HepG2 (cell line): ENCODE measurements at regions not wholly inside any gene's neighbourhood (a gene's known extent, or its start where the extent isn't known, plus 50 kb on each side); places are given as distances from the start of the nearest gene placed in this dataset.

Source experiments
- ATAC-seq: fragments of 200-7000 bp; cut with Tn5 transposase; 3 replicates; pipeline ENCODE4 v1.9.1; 2020; ENCODE audit warnings: mild to moderate bottlenecking, moderate library complexity
- BruUV-seq: library from RNA; stranded (reverse); fragments of 400-500 nt; replicated peaks from 2 replicates; lab custom pipeline; 2021; lab: Mats Ljungman, UMichigan
- CTCF ChIA-PET: fragments of 300-600 bp; formaldehyde crosslinking; extraction: SDS; loops from one replicate; lab custom pipeline; 2021; ENCODE audit warnings: low total read pairs, inconsistent platforms, low intra/inter-chr PET ratio; lab: Yijun Ruan, JAX
- POLR2A ChIA-PET: fragments of 350-600 bp; sonication (Branson Sonifier 250); formaldehyde crosslinking; loops from one replicate; lab custom pipeline; 2020; ENCODE audit warnings: antibody characterized with exemption, inconsistent platforms; lab: Yijun Ruan, JAX
- DNase-seq: peaks from one replicate; pipeline ENCODE4 v3.0.0-alpha.2; 2015; ENCODE audit warnings: low spot score
- FAIRE-seq: peaks from 3 replicates; lab custom pipeline; 2011; peaks lifted over from hg19 to GRCh38; lab: Jason Lieb, UNC
- H2AFZ ChIP-seq: one replicate; pipeline ENCODE4 v1.6.1; 2011; ENCODE audit warnings: low read length, inconsistent platforms
- H3K27ac ChIP-seq: fragments of 300-600 bp; 3 replicates; pipeline ENCODE4 v1.8.0; 2011; ENCODE audit warnings: mixed run types, mild to moderate bottlenecking, mixed read lengths, low read length, inconsistent platforms; ENCODE audit not compliant: insufficient read depth; ENCODE audit errors: extremely low read length
- H3K27me3 ChIP-seq, 2 experiments: fragments of 200-600 bp in 1 of 2; 2 replicates in 1 of 2; 3 replicates in 1 of 2; pipeline versions ENCODE4 v1.6.0 to v1.8.0; 2011; ENCODE audit warnings: low read length in 2 of 2, mild to moderate bottlenecking in 2 of 2, moderate library complexity in 2 of 2, inconsistent platforms in 1 of 2; ENCODE audit not compliant: insufficient read depth in 2 of 2, control insufficient read depth in 1 of 2
- H3K36me3 ChIP-seq, 2 experiments: fragments of 200-600 bp in 1 of 2; replicated peaks in 1 of 2; 2 replicates in 1 of 2; 3 replicates in 1 of 2; pipeline versions ENCODE4 v1.5.1 to v1.8.0; 2011; ENCODE audit warnings: low read length in 2 of 2, inconsistent platforms in 1 of 2; ENCODE audit not compliant: insufficient read depth in 2 of 2, control insufficient read depth in 1 of 2
- H3K4me1 ChIP-seq: 2 replicates; pipeline ENCODE4 v1.5.1; 2012; ENCODE audit warnings: low read length, inconsistent platforms; ENCODE audit not compliant: insufficient read depth
- H3K4me2 ChIP-seq: 2 replicates; pipeline ENCODE4 v1.6.0; 2011; ENCODE audit warnings: low read depth, low read length, inconsistent platforms
- H3K4me3 ChIP-seq, 3 experiments: fragments of 200-600 bp in 1 of 3; sonication (generic), shearing (Covaris generic) in 1 of 3; replicated peaks in 1 of 3; 2 replicates each; pipeline ENCODE4 v1.5.1; 2011 to 2016; ENCODE audit warnings: low read length in 3 of 3, inconsistent platforms in 2 of 3, low read depth in 2 of 3, mild to moderate bottlenecking in 2 of 3, control low read depth in 1 of 3, mixed read lengths in 1 of 3; ENCODE audit not compliant: insufficient read depth in 1 of 3
- H3K79me2 ChIP-seq: one replicate; pipeline ENCODE4 v1.6.1; 2011; ENCODE audit warnings: low read length, inconsistent platforms; ENCODE audit not compliant: insufficient read depth
- H3K9ac ChIP-seq: 2 replicates; pipeline ENCODE4 v1.6.0; 2011; ENCODE audit warnings: mild to moderate bottlenecking, low read depth, low read length, inconsistent platforms; ENCODE audit not compliant: insufficient read depth
- H3K9me3 ChIP-seq: 2 replicates; pipeline ENCODE4 v1.5.1; 2012; ENCODE audit warnings: mild to moderate bottlenecking, low read length
- H4K20me1 ChIP-seq: 2 replicates; pipeline ENCODE4 v1.6.0; 2011; ENCODE audit warnings: inconsistent platforms, mild to moderate bottlenecking, low read length, moderate library complexity; ENCODE audit not compliant: insufficient read depth
- CAMTA2 ChIP-seq: sonication (generic); formaldehyde crosslinking; IDR thresholded peaks from 2 replicates; pipeline ENCODE4 v1.4.0; 2020; ENCODE audit warnings: mild to moderate bottlenecking, missing genetic modification reagents, borderline replicate concordance
- DBP ChIP-seq: sonication (generic); formaldehyde crosslinking; IDR thresholded peaks from 2 replicates; pipeline ENCODE4 v1.4.0; 2020; ENCODE audit warnings: missing genetic modification reagents; ENCODE audit errors: not compliant biosample characterization
- KLF12 ChIP-seq: sonication (generic); formaldehyde crosslinking; IDR thresholded peaks from 2 replicates; pipeline ENCODE4 v1.4.0; 2020; ENCODE audit warnings: missing genetic modification reagents, borderline replicate concordance
- MTF2 ChIP-seq: sonication (generic); formaldehyde crosslinking; IDR thresholded peaks from 2 replicates; pipeline ENCODE4 v1.5.0; 2020; ENCODE audit warnings: missing genetic modification reagents, borderline replicate concordance
- PATZ1 ChIP-seq: sonication (generic); formaldehyde crosslinking; IDR thresholded peaks from 2 replicates; pipeline ENCODE4 v1.4.0; 2020; ENCODE audit warnings: missing genetic modification reagents
- PRDM4 ChIP-seq: sonication (generic); formaldehyde crosslinking; IDR thresholded peaks from 2 replicates; pipeline ENCODE4 v1.9.0; 2021; ENCODE audit warnings: missing genetic modification reagents, borderline replicate concordance
- SIN3A ChIP-seq: IDR thresholded peaks from 2 replicates; pipeline ENCODE4 v1.6.1; 2011; ENCODE audit warnings: low read depth, mild to moderate bottlenecking, control low read depth, low read length, borderline replicate concordance
- SP5 ChIP-seq: IDR thresholded peaks from 2 replicates; pipeline ENCODE4 v1.6.1; 2016; ENCODE audit warnings: low read depth, borderline replicate concordance
- TAF1 ChIP-seq: sonication (generic); formaldehyde crosslinking; IDR thresholded peaks from 2 replicates; pipeline ENCODE4 v1.4.0; 2020; ENCODE audit warnings: missing genetic modification reagents
- ZMAT5 ChIP-seq: sonication (generic); formaldehyde crosslinking; IDR thresholded peaks from 2 replicates; pipeline ENCODE4 v1.5.0; 2020; ENCODE audit warnings: mild to moderate bottlenecking, low read depth, missing genetic modification reagents, borderline replicate concordance
- ZNF256 ChIP-seq: sonication (generic); formaldehyde crosslinking; conservative IDR thresholded peaks from 2 replicates; pipeline ENCODE4 v1.4.0; 2020; ENCODE audit warnings: missing genetic modification reagents
- ZNF276 ChIP-seq: sonication (generic); formaldehyde crosslinking; IDR thresholded peaks from 2 replicates; pipeline ENCODE4 v1.4.0; 2020; ENCODE audit warnings: mild to moderate bottlenecking, low read depth, missing genetic modification reagents
- ZNF430 ChIP-seq: sonication (generic); formaldehyde crosslinking; IDR thresholded peaks from 2 replicates; pipeline ENCODE4 v1.9.0; 2021; ENCODE audit warnings: mild to moderate bottlenecking, missing genetic modification reagents
- ZNF747 ChIP-seq: sonication (generic); formaldehyde crosslinking; IDR thresholded peaks from 2 replicates; pipeline ENCODE4 v1.8.1; 2023; ENCODE audit warnings: missing genetic modification reagents, mild to moderate bottlenecking, borderline replicate concordance
- WGBS: methylation state at CpG from one replicate; pipeline ENCODE4 v1.1.6; 2017; ENCODE audit warnings: low lambda C conversion rate; 5-methylcytosine and 5-hydroxymethylcytosine counted together
- in situ Hi-C: cut with HindIII; loops from 2 replicates; pipeline ENCODE4 v1.10.0; 2017; ENCODE audit warnings: low pct_unique_long_range_greater_than_20kb; ENCODE audit not compliant: extremely low pct_ligation_motif_present
- intact Hi-C: fragments of 100-400 bp; cut with micrococcal nuclease; formaldehyde crosslinking; loops from one replicate; pipeline ENCODE4 v1.10.0; 2022; ENCODE audit not compliant: unreplicated experiment

- no peak for DNase-seq
- WGBS, result 5% methylated on average over 2 of the region's 2 CpGs
- in situ Hi-C loops, result loop anchor here (5.0 kb wide), 1 partner anchor 204 kb away; the partner anchor contains the start of gene TNPO1
These were observed 106.3 kb upstream of the ZNF366 start for GRCh38 chr5:72613515-72613914.

More at GRCh38 chr5:72613515-72613914, 106.3 kb upstream of the ZNF366 start:
- POLR2A ChIA-PET, result no interaction called here
- ATAC-seq (no peak), FAIRE-seq (no peak)
- Histone ChIP-seq H3K27me3 (no peaks in the 10 kb centered on the region), H3K27ac (no peak overlapping the region), H3K4me2 (no peak overlapping the region), H4K20me1 (no peaks in the 10 kb centered on the region), H3K9ac (no peak overlapping the region), H3K4me3 (no peak overlapping the region), H3K9me3 (no peaks in the 10 kb centered on the region), H3K4me1 (no peaks in the 10 kb centered on the region), H2AFZ (no peak overlapping the region), H3K79me2 (no peaks in the 10 kb centered on the region), H3K36me3 (no peaks in the 10 kb centered on the region)
- CTCF ChIA-PET, result no interaction called here
- intact Hi-C loops, result no loop called here
- BruUV-seq, result no TSS peak
- TF ChIP-seq TAF1 (no peak), KLF12 (CRISPR knock-in tag) (no peak), CAMTA2 (CRISPR knock-in tag) (no peak), PRDM4 (CRISPR knock-in tag) (no peak), ZNF747 (CRISPR knock-in tag) (no peak), SP5 (no peak), ZNF256 (CRISPR knock-in tag) (no peak), MTF2 (CRISPR knock-in tag) (no peak), DBP (CRISPR knock-in tag) (no peak), ZMAT5 (CRISPR knock-in tag) (no peak), SIN3A (no peak), ZNF430 (CRISPR knock-in tag) (no peak), ZNF276 (no peak), PATZ1 (CRISPR knock-in tag) (no peak)
